ENCODE measurements at regions not wholly inside any gene's neighbourhood (a gene's known extent, or its start where the extent isn't known, plus 50 kb on each side); places are given as distances from the start of the nearest gene placed in this dataset.

GRCh38 chr11:111107501-111107900, 138.0 kb upstream of the POU2AF2 start:
- no peak for TF ChIP-seq CTCF (IDR thresholded peaks at IDR 0.05 in 4 of 5, conservative IDR thresholded peaks at IDR 0.05 in 1 of 5)
- TF ChIP-seq POLR2A (IDR thresholded peaks at IDR 0.05): no peak
